Posterior vena cava (tissue), 2 donors: ENCODE measurements at regions not wholly inside any gene's neighbourhood (a gene's known extent, or its start where the extent isn't known, plus 50 kb on each side); places are given as distances from the start of the nearest gene placed in this dataset.

Source experiments
- DNase-seq: peaks from one replicate; pipeline ENCODE4 v3.0.0-alpha.2; 2020; ENCODE audit warnings: low spot score
- intact Hi-C, 2 donors: fragments of 100-400 bp; cut with DNase I; formaldehyde crosslinking; loops; one replicate each; pipeline versions ENCODE4 v1.14.1 to v1.14.2; 2022 to 2023
- donor health status: DM: yes; HTN: yes; CAD: no.
- donor health status: DM: yes; HTN: yes; CAD: no.

GRCh38 chr4:19348746-19349145, 903.0 kb upstream of the SLIT2 start:
- intact Hi-C loops = no loop called here

GRCh38 chr4:19346636-19347035, 905.1 kb upstream of the SLIT2 start:
- DNase-seq = no peak
- intact Hi-C loops = no loop called here

More at GRCh38 chr4:19348746-19349145, 903.0 kb upstream of the SLIT2 start:
- DNase-seq = no peak

GRCh38 chr4:19329631-19330030, 922.1 kb upstream of the SLIT2 start:
- no peak for DNase-seq
- intact Hi-C loops = no loop called here

- DNase-seq = no peak
- intact Hi-C loops = no loop called here
Measured at GRCh38 chr4:19329077-19329476, 922.6 kb upstream of the SLIT2 start.

- DNase-seq = no peak
- intact Hi-C loops = no loop called here
Measured at GRCh38 chr4:19327364-19327763, 924.3 kb upstream of the SLIT2 start.

- intact Hi-C loops = no loop called here
- no peak for DNase-seq
Measured at GRCh38 chr4:19324184-19324583, 927.5 kb upstream of the SLIT2 start.

- intact Hi-C loops = no loop called here
- no peak for DNase-seq
Measured at GRCh38 chr4:19319607-19320006, 932.1 kb upstream of the SLIT2 start.

- DNase-seq = no peak
- intact Hi-C loops = no loop called here
Measured at GRCh38 chr4:19317377-19317776, 934.3 kb upstream of the SLIT2 start.

GRCh38 chr4:19314116-19314515, 937.6 kb upstream of the SLIT2 start:
- DNase-seq = no peak
- intact Hi-C loops = no loop called here

- no peak for DNase-seq
- intact Hi-C loops = no loop called here
Measured at GRCh38 chr4:19309378-19309777, 942.3 kb upstream of the SLIT2 start.

GRCh38 chr4:19304028-19304427, 947.7 kb upstream of the SLIT2 start:
- DNase-seq = no peak
- intact Hi-C loops = no loop called here

GRCh38 chr4:19301527-19301926, 950.2 kb upstream of the SLIT2 start:
- no peak for DNase-seq
- intact Hi-C loops = no loop called here

GRCh38 chr4:19300213-19300612, 951.5 kb upstream of the SLIT2 start:
- DNase-seq = no peak
- intact Hi-C loops = no loop called here

GRCh38 chr4:19298998-19299397, 952.7 kb upstream of the SLIT2 start:
- intact Hi-C loops = no loop called here
- no peak for DNase-seq

GRCh38 chr4:19293781-19294180, 957.9 kb upstream of the SLIT2 start:
- no peak for DNase-seq
- intact Hi-C loops = no loop called here

- no peak for DNase-seq
- intact Hi-C loops = no loop called here
Measured at GRCh38 chr4:19293080-19293479, 958.6 kb upstream of the SLIT2 start.

- intact Hi-C loops = no loop called here
- DNase-seq = no peak
Measured at GRCh38 chr4:19286924-19287323, 964.8 kb upstream of the SLIT2 start.

GRCh38 chr4:19285146-19285545, 966.6 kb upstream of the SLIT2 start:
- intact Hi-C loops = no loop called here

GRCh38 chr4:19278665-19279064, 973.0 kb upstream of the SLIT2 start:
- intact Hi-C loops = no loop called here
- DNase-seq = no peak

More at GRCh38 chr4:19285146-19285545, 966.6 kb upstream of the SLIT2 start:
- DNase-seq = no peak

- DNase-seq = no peak
- intact Hi-C loops = no loop called here
Measured at GRCh38 chr4:19266566-19266965, 985.1 kb upstream of the SLIT2 start.

GRCh38 chr4:19262467-19262866, 989.2 kb upstream of the SLIT2 start:
- intact Hi-C loops = no loop called here

GRCh38 chr4:19260346-19260745, 991.4 kb upstream of the SLIT2 start:
- intact Hi-C loops = no loop called here
- DNase-seq = no peak

More at GRCh38 chr4:19262467-19262866, 989.2 kb upstream of the SLIT2 start:
- no peak for DNase-seq
